ENCODE measurements at regions not wholly inside any gene's neighbourhood (a gene's known extent, or its start where the extent isn't known, plus 50 kb on each side); places are given as distances from the start of the nearest gene placed in this dataset.

GRCh38 chr18:1999387-1999786 is 571.9 kb downstream of the METTL4 start:
- Mint-ChIP-seq H3K36me3 (no peaks in the 10 kb centered on the region), H3K9me3 (no peaks in the 10 kb centered on the region), H3K27ac (no peak overlapping the region)
- DNase-seq (ENCODE audit: low spot score in 2 of 2) (no peak), ATAC-seq (no peak)

GRCh38 chr18:2002151-2002550 is 569.2 kb downstream of the METTL4 start:
- H3K36me3 Mint-ChIP-seq: no peaks in the 10 kb centered on the region
- no peak overlapping the region for H3K27ac Mint-ChIP-seq
- no peak for ATAC-seq
- no peak for DNase-seq (ENCODE audit: low spot score in 2 of 2)
- H3K9me3 Mint-ChIP-seq: no peaks in the 10 kb centered on the region

GRCh38 chr18:2002604-2003003 is 568.7 kb downstream of the METTL4 start:
- DNase-seq (ENCODE audit: low spot score in 2 of 2): no peak
- Mint-ChIP-seq H3K36me3 (no peaks in the 10 kb centered on the region), H3K9me3 (no peaks in the 10 kb centered on the region), H3K27ac (no peak overlapping the region)
- ATAC-seq: no peak

GRCh38 chr18:2009942-2010697 is 561.2 kb downstream of the METTL4 start:
- Mint-ChIP-seq H3K27ac (no peak overlapping the region), H3K36me3 (no peaks in the 10 kb centered on the region), H3K9me3 (peaks cover 0 to 3% of the 10 kb centered on the region in 2 donors)
- ATAC-seq: no peak
- DNase-seq (ENCODE audit: low spot score in 2 of 2): no peak

GRCh38 chr18:2027016-2027415 is 544.3 kb downstream of the METTL4 start:
- no peak for DNase-seq (ENCODE audit: low spot score in 2 of 2)
- ATAC-seq: no peak
- Mint-ChIP-seq H3K36me3 (no peaks in the 10 kb centered on the region), H3K27ac (no peak overlapping the region), H3K9me3 (no peaks in the 10 kb centered on the region)

GRCh38 chr18:2027756-2028155 is 543.5 kb downstream of the METTL4 start:
- no peak for DNase-seq (ENCODE audit: low spot score in 2 of 2)
- Mint-ChIP-seq H3K36me3 (no peaks in the 10 kb centered on the region), H3K27ac (no peak overlapping the region), H3K9me3 (no peaks in the 10 kb centered on the region)
- ATAC-seq: no peak

- no peaks in the 10 kb centered on the region for H3K9me3 Mint-ChIP-seq
- no peak overlapping the region for H3K27ac Mint-ChIP-seq
- H3K36me3 Mint-ChIP-seq: no peaks in the 10 kb centered on the region
- DNase-seq (ENCODE audit: low spot score in 2 of 2) (no peak), ATAC-seq (no peak)
Measured at GRCh38 chr18:2028986-2029385, 542.3 kb downstream of the METTL4 start.

- DNase-seq (ENCODE audit: low spot score in 2 of 2): no peak
- Mint-ChIP-seq H3K27ac (no peak overlapping the region), H3K9me3 (no peaks in the 10 kb centered on the region), H3K36me3 (no peaks in the 10 kb centered on the region)
- ATAC-seq: peak in 1 of 2 donors; percentile 52
Measured at GRCh38 chr18:2030647-2031046, 540.7 kb downstream of the METTL4 start.

- Mint-ChIP-seq H3K27ac (no peak overlapping the region), H3K36me3 (no peaks in the 10 kb centered on the region), H3K9me3 (no peaks in the 10 kb centered on the region)
- ATAC-seq (no peak), DNase-seq (ENCODE audit: low spot score in 2 of 2) (no peak)
Measured at GRCh38 chr18:2032036-2032435, 539.3 kb downstream of the METTL4 start.

- H3K27ac Mint-ChIP-seq: no peak overlapping the region
- ATAC-seq (no peak), DNase-seq (ENCODE audit: low spot score in 2 of 2) (no peak)
- no peaks in the 10 kb centered on the region for H3K36me3 Mint-ChIP-seq
- no peaks in the 10 kb centered on the region for H3K9me3 Mint-ChIP-seq
Measured at GRCh38 chr18:2035056-2035455, 536.2 kb downstream of the METTL4 start.

GRCh38 chr18:2036086-2036485 is 535.2 kb downstream of the METTL4 start:
- no peak for DNase-seq (ENCODE audit: low spot score in 2 of 2)
- ATAC-seq: peak in 1 of 2 donors; percentile 53
- H3K36me3 Mint-ChIP-seq: no peaks in the 10 kb centered on the region
- H3K9me3 Mint-ChIP-seq: no peaks in the 10 kb centered on the region
- no peak overlapping the region for H3K27ac Mint-ChIP-seq

- Mint-ChIP-seq H3K27ac (no peak overlapping the region), H3K9me3 (peaks cover 5 to 6% of the 10 kb centered on the region in 2 donors), H3K36me3 (peaks cover 0 to 4% of the 10 kb centered on the region in 2 donors)
- ATAC-seq (no peak), DNase-seq (ENCODE audit: low spot score in 2 of 2) (no peak)
Measured at GRCh38 chr18:2040279-2040678, 531.0 kb downstream of the METTL4 start.

- H3K36me3 Mint-ChIP-seq: no peaks in the 10 kb centered on the region
- peaks cover 0 to 5% of the 10 kb centered on the region in 2 donors for H3K9me3 Mint-ChIP-seq
- DNase-seq (ENCODE audit: low spot score in 2 of 2): no peak
- no peak overlapping the region for H3K27ac Mint-ChIP-seq
- no peak for ATAC-seq
Measured at GRCh38 chr18:2049986-2050385, 521.3 kb downstream of the METTL4 start.

- H3K9me3 Mint-ChIP-seq: peaks cover 0 to under 1% of the 10 kb centered on the region in 2 donors
- DNase-seq (ENCODE audit: low spot score in 2 of 2): no peak
- H3K27ac Mint-ChIP-seq: no peak overlapping the region
- H3K36me3 Mint-ChIP-seq: no peaks in the 10 kb centered on the region
- peak in 1 of 2 donors; percentile 34 for ATAC-seq
Measured at GRCh38 chr18:2050702-2051201, 520.6 kb downstream of the METTL4 start.

- ATAC-seq (no peak), DNase-seq (ENCODE audit: low spot score in 2 of 2) (no peak)
- no peak overlapping the region for H3K27ac Mint-ChIP-seq
- H3K36me3 Mint-ChIP-seq: no peaks in the 10 kb centered on the region
- H3K9me3 Mint-ChIP-seq: no peaks in the 10 kb centered on the region
Measured at GRCh38 chr18:2053490-2054089, 517.7 kb downstream of the METTL4 start.

GRCh38 chr18:2059336-2059735 is 512.0 kb downstream of the METTL4 start:
- H3K27ac Mint-ChIP-seq: no peak overlapping the region
- peaks cover 5 to 7% of the 10 kb centered on the region in 2 donors for H3K9me3 Mint-ChIP-seq
- no peak for ATAC-seq
- no peaks in the 10 kb centered on the region for H3K36me3 Mint-ChIP-seq
- DNase-seq (ENCODE audit: low spot score in 2 of 2): no peak

GRCh38 chr18:2060086-2060485 is 511.2 kb downstream of the METTL4 start:
- DNase-seq (ENCODE audit: low spot score in 2 of 2): no peak
- H3K36me3 Mint-ChIP-seq: no peaks in the 10 kb centered on the region
- H3K27ac Mint-ChIP-seq: no peak overlapping the region
- no peak for ATAC-seq
- peaks cover 7% of the 10 kb centered on the region in 2 donors for H3K9me3 Mint-ChIP-seq

- ATAC-seq (no peak), DNase-seq (ENCODE audit: low spot score in 2 of 2) (no peak)
- no peaks in the 10 kb centered on the region for H3K36me3 Mint-ChIP-seq
- no peaks in the 10 kb centered on the region for H3K9me3 Mint-ChIP-seq
- H3K27ac Mint-ChIP-seq: no peak overlapping the region
Measured at GRCh38 chr18:2070631-2071030, 500.7 kb downstream of the METTL4 start.
